Gastrocnemius medialis (tissue), 4 donors: ENCODE measurements at regions not wholly inside any gene's neighbourhood (a gene's known extent, or its start where the extent isn't known, plus 50 kb on each side); places are given as distances from the start of the nearest gene placed in this dataset.

Experiments used
- ATAC-seq, 2 donors: fragments of 150-250 bp; one replicate each; pipeline ENCODE4 v1.9.1; 2016
- DNase-seq, 2 donors: peaks; one replicate each; pipeline ENCODE4 v3.0.0-alpha.2; 2019
- H3K27ac ChIP-seq, 4 donors: fragments of 200-600 bp; sonication (generic); 1 replicate in 1 of 4; 2 replicates in 3 of 4; pipeline ENCODE4 v1.5.1; 2016 to 2018; ENCODE audit warnings: mild to moderate bottlenecking in 2 of 4, moderate library complexity in 1 of 4
- H3K27me3 ChIP-seq, 3 donors: fragments of 200-600 bp; sonication (generic) in 2 of 3; 1 replicate in 1 of 3; 2 replicates in 2 of 3; pipeline versions ENCODE4 v1.5.1 to v1.6.0; 2016 to 2019; ENCODE audit warnings: mild to moderate bottlenecking in 1 of 3, moderate library complexity in 1 of 3
- H3K36me3 ChIP-seq, 2 donors: fragments of 200-600 bp; sonication (generic) in 1 of 2; one replicate each; pipeline ENCODE4 v1.5.1; 2017 to 2018
- H3K4me1 ChIP-seq, 2 donors: fragments of 200-600 bp; sonication (generic) in 1 of 2; one replicate each; pipeline ENCODE4 v1.5.1; 2016 to 2017; ENCODE audit warnings: mild to moderate bottlenecking in 2 of 2
- H3K4me3 ChIP-seq, 4 donors: fragments of 200-600 bp; sonication (generic) in 3 of 4; 1 replicate in 1 of 4; 2 replicates in 3 of 4; pipeline ENCODE4 v1.5.1; 2016 to 2019; ENCODE audit warnings: mild to moderate bottlenecking in 2 of 4
- H3K9me3 ChIP-seq, 3 donors: fragments of 200-600 bp; sonication (generic) in 2 of 3; 1 replicate in 1 of 3; 2 replicates in 2 of 3; pipeline ENCODE4 v1.5.1; 2016 to 2019
- POLR2A ChIP-seq, 2 donors: fragments of 450-650 bp; IDR thresholded peaks; one replicate each; pipeline ENCODE4 v1.6.1; 2017; ENCODE audit warnings: antibody characterized with exemption in 2 of 2, mild to moderate bottlenecking in 2 of 2, moderate library complexity in 2 of 2
- in situ Hi-C, 4 donors: fragments of 200-750 bp; cut with MboI; loops; one replicate each; pipeline versions ENCODE4 v1.15.0 to v1.8.0; 2017; ENCODE audit warnings: low sequenced_read_pairs in 4 of 4
- intact Hi-C: fragments of 100-400 bp; cut with DNase I; formaldehyde crosslinking; loops from one replicate; pipeline ENCODE4 v1.15.1; 2023; ENCODE audit warnings: low total_unique reads
- TF ChIP-seq, protein P1 (sequence below), 5 experiments: fragments of 450-650 bp in 3 of 5; fragments of 200-600 bp in 2 of 5; sonication (generic) in 2 of 5; IDR thresholded peaks in 4 of 5; conservative IDR thresholded peaks in 1 of 5; 1 replicate in 4 of 5; 2 replicates in 1 of 5; pipeline ENCODE4 v1.5.1; 2016 to 2019; ENCODE audit warnings: antibody characterized with exemption in 5 of 5, mild to moderate bottlenecking in 3 of 5, moderate library complexity in 3 of 5

DNA sequence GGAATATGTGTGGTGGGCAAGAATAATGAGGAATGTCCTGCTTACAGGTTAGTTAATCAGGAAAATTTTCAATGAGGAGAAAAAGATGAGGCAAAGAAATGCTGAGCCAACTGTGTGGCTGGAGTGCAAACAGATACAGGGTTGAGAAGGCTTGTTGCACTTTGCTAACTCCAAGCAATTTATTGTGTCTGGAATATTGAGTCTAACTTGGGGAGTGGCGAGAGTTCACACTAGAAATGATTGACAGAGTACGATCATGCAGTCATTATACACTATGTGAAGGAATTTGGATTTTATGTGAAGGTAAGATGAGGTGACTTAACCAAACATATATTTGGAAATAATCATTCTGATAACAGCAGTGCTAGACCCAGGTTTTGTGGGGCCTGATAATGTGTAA, 185.0 kb upstream of the ELAC2 start:
- ATAC-seq = no peak
- Histone ChIP-seq H3K36me3 (no peaks in the 10 kb centered on the region), H3K4me3 (no peak overlapping the region), H3K27me3 (no peaks in the 10 kb centered on the region), H3K27ac (no peak overlapping the region), H3K4me1 (no peaks in the 10 kb centered on the region), H3K9me3 (no peaks in the 10 kb centered on the region)
- intact Hi-C loops (no loop called here), in situ Hi-C loops (no loop called here)
- no peak for TF ChIP-seq POLR2A (IDR thresholded peaks at IDR 0.05)
- TF ChIP-seq, protein P1, sequence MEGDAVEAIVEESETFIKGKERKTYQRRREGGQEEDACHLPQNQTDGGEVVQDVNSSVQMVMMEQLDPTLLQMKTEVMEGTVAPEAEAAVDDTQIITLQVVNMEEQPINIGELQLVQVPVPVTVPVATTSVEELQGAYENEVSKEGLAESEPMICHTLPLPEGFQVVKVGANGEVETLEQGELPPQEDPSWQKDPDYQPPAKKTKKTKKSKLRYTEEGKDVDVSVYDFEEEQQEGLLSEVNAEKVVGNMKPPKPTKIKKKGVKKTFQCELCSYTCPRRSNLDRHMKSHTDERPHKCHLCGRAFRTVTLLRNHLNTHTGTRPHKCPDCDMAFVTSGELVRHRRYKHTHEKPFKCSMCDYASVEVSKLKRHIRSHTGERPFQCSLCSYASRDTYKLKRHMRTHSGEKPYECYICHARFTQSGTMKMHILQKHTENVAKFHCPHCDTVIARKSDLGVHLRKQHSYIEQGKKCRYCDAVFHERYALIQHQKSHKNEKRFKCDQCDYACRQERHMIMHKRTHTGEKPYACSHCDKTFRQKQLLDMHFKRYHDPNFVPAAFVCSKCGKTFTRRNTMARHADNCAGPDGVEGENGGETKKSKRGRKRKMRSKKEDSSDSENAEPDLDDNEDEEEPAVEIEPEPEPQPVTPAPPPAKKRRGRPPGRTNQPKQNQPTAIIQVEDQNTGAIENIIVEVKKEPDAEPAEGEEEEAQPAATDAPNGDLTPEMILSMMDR (IDR thresholded peaks at IDR 0.05 in 4 of 5, conservative IDR thresholded peaks at IDR 0.05 in 1 of 5) = no peak
- DNase-seq = no peak

DNA sequence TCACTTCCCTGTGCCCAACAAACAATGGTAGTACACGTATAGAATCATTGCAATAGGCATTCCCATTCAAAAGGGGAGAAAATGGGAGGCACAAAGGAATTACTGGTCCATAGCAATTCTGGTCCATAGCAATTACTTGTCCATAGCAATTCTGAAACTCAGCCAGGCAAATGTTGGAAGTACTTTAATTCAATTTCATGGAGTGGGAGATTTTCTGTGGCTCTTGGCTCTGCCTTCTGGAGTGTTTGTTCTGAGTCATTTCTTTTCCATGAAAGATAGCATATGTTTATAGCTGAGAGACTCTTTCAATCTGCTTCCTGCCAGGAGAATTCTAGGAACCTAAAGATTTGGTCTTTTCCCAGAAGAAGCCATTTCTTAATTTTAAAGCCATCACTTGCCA, 182.8 kb upstream of the ELAC2 start:
- in situ Hi-C loops (no loop called here), intact Hi-C loops (no loop called here)
- ATAC-seq (no peak), DNase-seq (no peak)
- Histone ChIP-seq H3K4me3 (no peak overlapping the region), H3K36me3 (no peaks in the 10 kb centered on the region), H3K27me3 (no peaks in the 10 kb centered on the region), H3K4me1 (no peaks in the 10 kb centered on the region), H3K9me3 (no peaks in the 10 kb centered on the region), H3K27ac (no peak overlapping the region)
- no peak for TF ChIP-seq POLR2A (IDR thresholded peaks at IDR 0.05)
- TF ChIP-seq, protein P1 (IDR thresholded peaks at IDR 0.05 in 4 of 5, conservative IDR thresholded peaks at IDR 0.05 in 1 of 5) = no peak

DNA sequence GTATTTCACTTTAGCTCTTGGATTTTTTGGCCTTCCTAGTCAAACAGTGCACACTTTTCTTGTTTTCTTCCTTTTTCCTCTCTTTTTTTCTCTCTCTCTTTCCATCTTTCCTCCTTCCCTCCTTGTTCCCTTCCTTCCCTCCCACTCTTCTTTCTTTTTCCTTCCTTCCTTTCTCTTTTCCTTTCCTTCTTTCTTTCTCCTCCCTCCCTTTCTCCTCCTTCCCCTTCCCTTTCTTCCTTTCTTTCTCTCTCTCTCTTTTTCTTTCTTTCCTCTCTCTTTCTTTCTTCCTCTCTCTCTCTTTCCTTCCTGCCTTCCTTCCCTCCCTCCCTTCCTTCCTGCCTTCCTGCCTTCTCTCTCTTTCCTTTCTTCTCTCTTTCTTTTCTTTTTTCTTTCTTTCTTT, 181.6 kb upstream of the ELAC2 start:
- no peak for DNase-seq
- Histone ChIP-seq H3K27ac (no peak overlapping the region), H3K9me3 (no peaks in the 10 kb centered on the region), H3K4me3 (no peak overlapping the region), H3K36me3 (no peaks in the 10 kb centered on the region), H3K27me3 (no peaks in the 10 kb centered on the region), H3K4me1 (no peaks in the 10 kb centered on the region)
- no peak for ATAC-seq
- in situ Hi-C loops = no loop called here
- TF ChIP-seq, protein P1 (IDR thresholded peaks at IDR 0.05 in 4 of 5, conservative IDR thresholded peaks at IDR 0.05 in 1 of 5) = no peak
- no peak for TF ChIP-seq POLR2A (IDR thresholded peaks at IDR 0.05)
- intact Hi-C loops = no loop called here

DNA sequence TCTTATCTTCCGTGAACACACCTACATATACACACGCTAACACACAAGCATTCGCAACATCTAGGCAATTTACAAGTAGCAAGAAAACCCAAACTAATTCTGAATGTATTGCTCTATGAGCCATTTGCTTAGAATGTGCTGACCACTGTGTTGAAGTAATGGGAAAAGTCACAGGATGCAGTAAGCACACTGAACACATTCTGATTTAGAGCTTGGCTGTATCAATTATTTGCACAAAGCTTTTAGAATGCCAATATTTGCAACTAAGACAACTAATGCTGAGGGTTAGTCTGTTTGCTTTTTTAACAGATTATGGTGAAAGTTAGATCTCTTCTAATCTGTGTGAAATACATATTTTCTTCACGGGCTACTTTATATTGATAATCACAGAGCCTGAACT, 179.8 kb upstream of the ELAC2 start:
- intact Hi-C loops (no loop called here), in situ Hi-C loops (no loop called here)
- no peak for ATAC-seq
- H3K4me1 ChIP-seq = no peaks in the 10 kb centered on the region
- no peak for TF ChIP-seq POLR2A (IDR thresholded peaks at IDR 0.05)
- TF ChIP-seq, protein P1 (IDR thresholded peaks at IDR 0.05 in 4 of 5, conservative IDR thresholded peaks at IDR 0.05 in 1 of 5) = no peak
- H3K36me3 ChIP-seq = no peaks in the 10 kb centered on the region
- H3K9me3 ChIP-seq = no peaks in the 10 kb centered on the region
- no peaks in the 10 kb centered on the region for H3K27me3 ChIP-seq
- no peak overlapping the region for H3K27ac ChIP-seq
- DNase-seq = no peak
- H3K4me3 ChIP-seq = no peak overlapping the region

DNA sequence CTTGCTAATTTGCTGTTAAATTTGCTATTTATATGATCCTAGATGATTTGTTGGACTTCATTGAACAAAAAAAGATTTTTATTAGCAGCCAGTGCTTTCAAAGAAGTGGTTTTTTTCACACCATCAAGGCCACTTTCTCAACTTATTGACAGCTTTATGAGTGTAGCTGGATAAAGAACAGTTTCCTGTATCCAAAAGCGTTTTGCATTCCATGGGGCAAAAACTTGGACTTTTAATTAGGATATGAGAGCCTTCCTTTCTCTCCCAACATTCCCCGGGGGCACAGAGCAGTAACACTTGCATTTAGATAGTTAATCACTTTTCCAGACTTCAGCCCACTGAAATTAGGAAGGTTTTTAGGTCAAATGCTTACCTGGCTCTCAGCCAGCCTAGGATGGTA, 177.1 kb upstream of the ELAC2 start:
- intact Hi-C loops = no loop called here
- in situ Hi-C loops = no loop called here
- no peak for ATAC-seq

More for the DNA sequence above, 177.1 kb upstream of the ELAC2 start:
- Histone ChIP-seq H3K36me3 (no peaks in the 10 kb centered on the region), H3K27ac (no peak overlapping the region), H3K27me3 (no peaks in the 10 kb centered on the region), H3K4me3 (no peak overlapping the region), H3K4me1 (no peaks in the 10 kb centered on the region), H3K9me3 (no peaks in the 10 kb centered on the region)
- no peak for TF ChIP-seq POLR2A (IDR thresholded peaks at IDR 0.05)
- TF ChIP-seq, protein P1 (IDR thresholded peaks at IDR 0.05 in 4 of 5, conservative IDR thresholded peaks at IDR 0.05 in 1 of 5) = no peak
- DNase-seq = no peak
